Peyer's patch (tissue), 4 donors: ENCODE measurements at regions not wholly inside any gene's neighbourhood (a gene's known extent, or its start where the extent isn't known, plus 50 kb on each side); places are given as distances from the start of the nearest gene placed in this dataset.

Experiments
- POLR2A ChIP-seq, 2 donors: fragments of 450-650 bp; IDR thresholded peaks; one replicate each; pipeline ENCODE4 v1.5.1; 2017; ENCODE audit warnings: antibody characterized with exemption in 2 of 2, mild to moderate bottlenecking in 2 of 2, moderate library complexity in 2 of 2
- TF ChIP-seq, protein P1 (sequence below), 6 experiments: fragments of 450-650 bp in 4 of 6; fragments of 200-600 bp in 2 of 6; sonication (generic) in 1 of 6; IDR thresholded peaks; one replicate each; pipeline ENCODE4 v1.5.1; 2017 to 2019; ENCODE audit warnings: antibody characterized with exemption in 6 of 6, mild to moderate bottlenecking in 3 of 6, moderate library complexity in 1 of 6

DNA sequence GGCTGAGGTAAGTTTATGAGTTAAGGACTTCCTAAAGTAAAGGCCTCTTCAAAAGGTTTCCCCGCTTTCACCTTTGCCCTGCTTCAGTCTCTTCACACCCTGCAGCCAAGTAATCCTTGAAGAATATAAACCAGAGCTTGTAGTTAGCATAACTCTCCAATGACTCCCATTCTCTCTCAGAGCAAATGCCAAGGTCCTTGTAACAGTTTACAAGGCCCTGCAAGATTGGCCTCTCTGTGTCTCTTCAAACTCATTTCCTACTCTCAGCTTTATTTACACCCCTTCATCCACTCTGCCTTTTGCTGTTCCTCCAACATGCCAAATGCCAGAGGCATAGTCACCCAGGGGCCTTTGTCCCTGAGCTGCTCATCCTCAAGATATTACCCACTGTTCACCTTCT is 60.5 kb upstream of the MME start:
- TF ChIP-seq, protein P1, sequence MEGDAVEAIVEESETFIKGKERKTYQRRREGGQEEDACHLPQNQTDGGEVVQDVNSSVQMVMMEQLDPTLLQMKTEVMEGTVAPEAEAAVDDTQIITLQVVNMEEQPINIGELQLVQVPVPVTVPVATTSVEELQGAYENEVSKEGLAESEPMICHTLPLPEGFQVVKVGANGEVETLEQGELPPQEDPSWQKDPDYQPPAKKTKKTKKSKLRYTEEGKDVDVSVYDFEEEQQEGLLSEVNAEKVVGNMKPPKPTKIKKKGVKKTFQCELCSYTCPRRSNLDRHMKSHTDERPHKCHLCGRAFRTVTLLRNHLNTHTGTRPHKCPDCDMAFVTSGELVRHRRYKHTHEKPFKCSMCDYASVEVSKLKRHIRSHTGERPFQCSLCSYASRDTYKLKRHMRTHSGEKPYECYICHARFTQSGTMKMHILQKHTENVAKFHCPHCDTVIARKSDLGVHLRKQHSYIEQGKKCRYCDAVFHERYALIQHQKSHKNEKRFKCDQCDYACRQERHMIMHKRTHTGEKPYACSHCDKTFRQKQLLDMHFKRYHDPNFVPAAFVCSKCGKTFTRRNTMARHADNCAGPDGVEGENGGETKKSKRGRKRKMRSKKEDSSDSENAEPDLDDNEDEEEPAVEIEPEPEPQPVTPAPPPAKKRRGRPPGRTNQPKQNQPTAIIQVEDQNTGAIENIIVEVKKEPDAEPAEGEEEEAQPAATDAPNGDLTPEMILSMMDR (IDR thresholded peaks at IDR 0.05) = no peak
- no peak for TF ChIP-seq POLR2A (IDR thresholded peaks at IDR 0.05)
